ENCODE measurements at regions not wholly inside any gene's neighbourhood (a gene's known extent, or its start where the extent isn't known, plus 50 kb on each side); places are given as distances from the start of the nearest gene placed in this dataset.

DNA sequence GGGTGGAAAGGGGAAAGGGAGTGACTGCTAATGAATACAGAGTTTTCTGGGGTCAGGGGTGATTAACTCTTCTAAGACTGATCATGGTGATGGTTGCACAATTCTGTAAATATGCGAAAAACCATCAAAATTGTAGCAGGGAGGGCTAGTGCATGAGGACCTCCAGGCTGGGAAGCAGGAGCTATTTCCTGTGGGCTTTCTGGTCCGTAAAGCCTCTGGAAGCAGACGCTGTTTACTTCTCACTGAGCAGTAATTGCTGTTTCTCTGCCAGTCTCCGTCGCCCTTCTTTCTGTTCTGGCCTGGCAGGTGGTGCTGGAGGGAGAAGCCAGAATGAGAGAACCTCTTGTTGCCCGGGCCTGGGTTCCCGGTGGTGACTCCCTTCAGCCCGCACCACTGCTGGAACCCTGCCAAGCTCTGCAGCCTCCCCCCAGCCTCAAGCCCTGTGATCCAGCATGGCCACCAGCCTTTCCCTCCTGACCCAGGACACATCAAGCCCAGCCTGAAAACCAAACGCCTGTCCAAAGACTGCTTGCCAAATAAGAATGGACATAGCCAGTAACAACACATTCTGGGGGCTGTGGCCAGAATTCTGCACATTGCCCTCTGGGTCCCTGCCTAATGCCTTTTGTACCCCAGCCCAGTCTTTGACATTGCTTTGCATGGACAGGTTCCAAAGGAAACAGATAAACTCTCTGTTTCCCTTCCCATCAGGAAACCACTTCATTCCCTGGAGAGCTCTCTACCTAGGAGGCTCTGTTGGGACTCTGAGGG is 201.0 kb upstream of the NAV2 start:
- peak; percentile 55 for ATAC-seq (ENCODE audit: low read depth)
- no peak overlapping the region for H3K56ac ChIP-seq (ENCODE audit: extremely low read depth, insufficient read depth, low read length)
- H4K20me1 ChIP-seq (ENCODE audit: insufficient read depth, low read length): no peaks in the 10 kb centered on the region
- no peaks in the 10 kb centered on the region for H3K79me1 ChIP-seq (ENCODE audit: low read depth in 1 of 2, low read length in 2 of 2)
- no peaks in the 10 kb centered on the region for H3K9me1 ChIP-seq (ENCODE audit: insufficient read depth, low read length)
- no peak overlapping the region; the same call in 1 of the 2 replicates for H3K4me2 ChIP-seq (ENCODE audit: low read depth, low read length)
- H2BK5ac ChIP-seq (ENCODE audit: low read depth, low read length, poor library complexity, severe bottlenecking): no peak overlapping the region
- no peak overlapping the region for H3K9ac ChIP-seq (ENCODE audit: low read depth, low read length)
- no peaks in the 10 kb centered on the region for H3K36me3 ChIP-seq (ENCODE audit: control insufficient read depth, insufficient read depth, low read length)
- 24% methylated on average over 2 of the region's 9 CpGs; no CpG with 5 or more reads in 1 of the 2 experiments for WGBS, 2 experiments (ENCODE audit: extremely low coverage in 2 of 2, insufficient read length in 1 of 2)
- no peak overlapping the region for H3K23ac ChIP-seq (ENCODE audit: low read depth, low read length)
- H3K4me1 ChIP-seq (ENCODE audit: control insufficient read depth, insufficient read depth, low read length): no peaks in the 10 kb centered on the region
- in situ Hi-C loops (cut with MboI; ENCODE audit: low sequenced_read_pairs): no loop called here
- no peaks in the 10 kb centered on the region for H3K9me3 ChIP-seq (ENCODE audit: control insufficient read depth, insufficient read depth, low read length)
- no peak for DNase-seq
- H4K8ac ChIP-seq (ENCODE audit: low read depth in 2 of 2, low read length in 2 of 2): no peak overlapping the region
- H2AFZ ChIP-seq (replicated peaks; ENCODE audit: low read length, poor library complexity): peak overlapping the region; percentile 24
- H3K27me3 ChIP-seq (ENCODE audit: control insufficient read depth, insufficient read depth, low read length): peaks cover 31% of the 10 kb centered on the region
- dilution Hi-C loops (cut with HindIII; ENCODE audit: low sequenced_read_pairs, unreplicated experiment): no loop called here
- no peak overlapping the region for H3K4me3 ChIP-seq (ENCODE audit: insufficient read depth, low read depth, low read length)
- H2AK5ac ChIP-seq (ENCODE audit: low read depth, low read length): no peak overlapping the region
- intact Hi-C loops (cut with micrococcal nuclease): no loop called here
- H2BK20ac ChIP-seq (ENCODE audit: low read depth, low read length): no peak overlapping the region
- H3K27ac ChIP-seq (ENCODE audit: insufficient read depth, low read length): no peak overlapping the region
- no peak overlapping the region for H4K5ac ChIP-seq (ENCODE audit: low read depth, low read length)
- TF ChIP-seq RFX5 (IDR thresholded peaks at IDR 0.05; ENCODE audit: low read depth, low read length) (no peak), FOS (IDR thresholded peaks at IDR 0.05; ENCODE audit: low read depth, low read length) (no peak), CEBPB (IDR thresholded peaks at IDR 0.05; ENCODE audit: low read depth, low read length) (peak; percentile 39; the same call in 1 of the 2 replicates)
- no peak overlapping the region for H2BK120ac ChIP-seq (ENCODE audit: low read depth, low read length)
- ChIA-PET CTCF (interaction anchor here (0.6 kb wide), 1 partner anchor 304 kb away, joined by 3 read pairs; no protein-coding TSS in a partner anchor), POLR2A (ENCODE audit: unreplicated experiment) (no interaction called here)
- H3K4ac ChIP-seq (ENCODE audit: low read depth, low read length): no peak overlapping the region
- no peak overlapping the region for H3K14ac ChIP-seq (replicated peaks; ENCODE audit: low read depth, low read length)
- no peak overlapping the region for H2AK9ac ChIP-seq (replicated peaks; ENCODE audit: low read depth, low read length, poor library complexity)
- no peak overlapping the region for H2BK15ac ChIP-seq (ENCODE audit: low read depth, low read length)
- BruUV-seq (replicated peaks): no TSS peak
- no peak overlapping the region for H3K18ac ChIP-seq (ENCODE audit: low read depth, low read length)
- no peak overlapping the region for H4K91ac ChIP-seq (ENCODE audit: insufficient read depth, low read depth, low read length)
